ENCODE measurements at regions not wholly inside any gene's neighbourhood (a gene's known extent, or its start where the extent isn't known, plus 50 kb on each side); places are given as distances from the start of the nearest gene placed in this dataset.

DNA sequence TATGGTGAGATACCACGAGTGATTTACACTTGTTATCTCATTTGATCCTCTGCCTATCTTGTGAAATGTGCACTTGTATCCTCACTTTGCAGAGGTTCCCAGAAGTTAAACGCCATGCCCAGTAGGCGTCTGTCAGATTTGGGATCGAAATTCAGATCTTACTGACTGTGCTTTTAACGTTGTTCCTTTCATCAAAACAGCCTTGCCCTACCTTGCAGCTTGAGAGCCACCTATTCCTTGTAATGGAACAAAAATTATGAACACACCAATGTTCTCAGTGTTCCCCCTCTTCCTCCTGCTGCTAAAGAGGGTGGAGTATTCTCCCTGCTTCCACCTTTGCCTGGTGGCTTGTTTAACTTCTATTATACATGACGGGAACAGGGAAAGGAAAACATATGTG is 257.0 kb downstream of the MSX2 start:
- Histone ChIP-seq H3F3A (replicated peaks; ENCODE audit: insufficient read depth) (no peaks in the 10 kb centered on the region), H3K9me2 (no peaks in the 10 kb centered on the region), H3K4me3 (ENCODE audit: low read depth in 2 of 2, low read length in 1 of 2) (no peak overlapping the region), H3K4me2 (no peak overlapping the region), H4K20me1 (ENCODE audit: insufficient read depth) (no peaks in the 10 kb centered on the region), H3K9me3 (no peaks in the 10 kb centered on the region), H3K9ac (no peak overlapping the region), H2AFZ (ENCODE audit: low read depth) (no peak overlapping the region), H3K36me3 (replicated peaks in 1 of 2; ENCODE audit: control insufficient read depth in 1 of 2, insufficient read depth in 2 of 2, low read length in 1 of 2) (no peaks in the 10 kb centered on the region), H3K79me2 (ENCODE audit: insufficient read depth) (no peaks in the 10 kb centered on the region), H3K27ac (ENCODE audit: low read depth in 2 of 2, low read length in 1 of 2) (no peak overlapping the region), H3K4me1 (ENCODE audit: control insufficient read depth in 1 of 2, insufficient read depth in 2 of 2, low read depth in 1 of 2, low read length in 1 of 2) (no peaks in the 10 kb centered on the region), H3K27me3 (ENCODE audit: insufficient read depth) (no peaks in the 10 kb centered on the region)
- 5% methylated on average over 6 of the region's 6 CpGs for WGBS (ENCODE audit: low lambda C conversion rate)
- ChIA-PET POLR2A (no interaction called here), CTCF (interaction anchor here (0.7 kb wide), 1 partner anchor 463 kb away, joined by 3 read pairs; the partner anchor contains the start of gene DRD1)
- DNase-seq, result no peak
- TF ChIP-seq, protein P1, sequence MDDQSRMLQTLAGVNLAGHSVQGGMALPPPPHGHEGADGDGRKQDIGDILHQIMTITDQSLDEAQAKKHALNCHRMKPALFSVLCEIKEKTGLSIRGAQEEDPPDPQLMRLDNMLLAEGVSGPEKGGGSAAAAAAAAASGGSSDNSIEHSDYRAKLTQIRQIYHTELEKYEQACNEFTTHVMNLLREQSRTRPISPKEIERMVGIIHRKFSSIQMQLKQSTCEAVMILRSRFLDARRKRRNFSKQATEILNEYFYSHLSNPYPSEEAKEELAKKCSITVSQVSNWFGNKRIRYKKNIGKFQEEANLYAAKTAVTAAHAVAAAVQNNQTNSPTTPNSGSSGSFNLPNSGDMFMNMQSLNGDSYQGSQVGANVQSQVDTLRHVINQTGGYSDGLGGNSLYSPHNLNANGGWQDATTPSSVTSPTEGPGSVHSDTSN (IDR thresholded peaks at IDR 0.05), result no peak
- TF ChIP-seq TCF12 (IDR thresholded peaks at IDR 0.05) (no peak), RCOR1 (IDR thresholded peaks at IDR 0.05; ENCODE audit: low read length) (no peak), RAD21 (IDR thresholded peaks at IDR 0.05; ENCODE audit: low read length) (no peak)

DNA sequence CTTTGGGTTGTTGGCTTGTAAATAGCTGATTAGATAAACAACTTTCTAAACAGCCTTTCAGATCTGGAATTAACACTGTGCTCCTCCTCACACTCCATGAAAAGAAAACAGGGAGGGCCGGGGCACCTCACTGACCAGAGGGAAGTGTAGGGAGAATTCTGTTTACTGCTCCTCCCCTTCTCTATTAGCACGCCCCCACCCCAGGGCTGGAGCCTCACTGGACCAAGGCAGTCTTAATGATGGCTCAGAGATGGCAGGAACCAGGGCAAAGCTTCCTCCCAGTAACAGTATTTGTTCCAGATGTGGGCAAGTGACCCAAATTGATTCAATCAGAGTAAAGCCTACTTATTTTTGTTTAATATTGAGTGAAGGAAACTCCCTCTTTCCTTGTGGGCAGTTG is 256.6 kb downstream of the MSX2 start:
- POLR2A ChIA-PET, result no interaction called here
- Histone ChIP-seq H3K4me3 (ENCODE audit: low read depth in 2 of 2, low read length in 1 of 2) (no peak overlapping the region), H3K9me3 (no peaks in the 10 kb centered on the region), H3K36me3 (replicated peaks in 1 of 2; ENCODE audit: control insufficient read depth in 1 of 2, insufficient read depth in 2 of 2, low read length in 1 of 2) (no peaks in the 10 kb centered on the region), H3F3A (replicated peaks; ENCODE audit: insufficient read depth) (no peaks in the 10 kb centered on the region), H3K27ac (ENCODE audit: low read depth in 2 of 2, low read length in 1 of 2) (no peak overlapping the region), H3K27me3 (ENCODE audit: insufficient read depth) (no peaks in the 10 kb centered on the region), H3K4me2 (no peak overlapping the region), H3K4me1 (ENCODE audit: control insufficient read depth in 1 of 2, insufficient read depth in 2 of 2, low read depth in 1 of 2, low read length in 1 of 2) (no peaks in the 10 kb centered on the region), H2AFZ (ENCODE audit: low read depth) (no peak overlapping the region), H3K79me2 (ENCODE audit: insufficient read depth) (no peaks in the 10 kb centered on the region), H3K9ac (no peak overlapping the region), H4K20me1 (ENCODE audit: insufficient read depth) (no peaks in the 10 kb centered on the region), H3K9me2 (no peaks in the 10 kb centered on the region)
- CTCF ChIA-PET, result interaction anchor here (0.7 kb wide), 1 partner anchor 463 kb away, joined by 3 read pairs; the partner anchor contains the start of gene DRD1
- TF ChIP-seq NFIC (IDR thresholded peaks at IDR 0.05; ENCODE audit: borderline replicate concordance), result no peak
- no peak for TF ChIP-seq RFX5 (IDR thresholded peaks at IDR 0.05; ENCODE audit: low read length)
- WGBS (ENCODE audit: low lambda C conversion rate), result 5% methylated on average over 2 of the region's 2 CpGs
- DNase-seq, result peak; percentile 12

DNA sequence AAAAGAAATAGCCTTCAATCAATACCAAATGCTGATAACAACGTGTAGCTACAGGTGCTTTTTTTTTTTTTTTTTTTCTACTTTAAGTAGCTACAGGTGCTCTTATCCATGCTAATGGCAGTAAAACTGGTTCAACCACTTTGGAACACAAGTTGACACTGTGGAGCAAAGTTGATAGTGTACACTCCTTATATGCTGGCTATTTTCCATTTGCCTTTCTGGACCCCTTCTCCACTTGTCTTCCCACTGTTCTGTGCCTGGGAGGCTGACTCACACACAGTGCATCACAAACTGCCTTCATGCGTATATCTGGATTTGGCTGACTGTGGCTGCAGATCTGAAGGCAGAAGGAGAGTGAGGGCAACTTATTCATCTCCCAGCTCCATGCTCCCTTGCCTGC is 247.9 kb downstream of the MSX2 start:
- no peak for DNase-seq
- TF ChIP-seq SMC3 (IDR thresholded peaks at IDR 0.05; ENCODE audit: low read depth, low read length) (no peak), RCOR1 (IDR thresholded peaks at IDR 0.05; ENCODE audit: low read length) (no peak), SIN3A (IDR thresholded peaks at IDR 0.05; ENCODE audit: borderline replicate concordance, low read depth, low read length) (no peak), FOSL2 (IDR thresholded peaks at IDR 0.05; ENCODE audit: borderline replicate concordance, low read depth) (no peak), GABPA (IDR thresholded peaks at IDR 0.05; ENCODE audit: low read depth) (no peak), NRF1 (IDR thresholded peaks at IDR 0.05; ENCODE audit: low read depth, low read length) (no peak), EZH2phosphoT487 (IDR thresholded peaks at IDR 0.05; ENCODE audit: borderline replicate concordance, low read depth) (no peak), EP300 (IDR thresholded peaks at IDR 0.05; ENCODE audit: borderline replicate concordance in 1 of 2, low read depth in 1 of 2, low read length in 1 of 2) (no peak), RAD21 (IDR thresholded peaks at IDR 0.05; ENCODE audit: low read length) (no peak), POLR2AphosphoS5 (IDR thresholded peaks at IDR 0.05; ENCODE audit: low read depth, low read length) (no peak), MXI1 (IDR thresholded peaks at IDR 0.05; ENCODE audit: low read depth, low read length) (no peak)
- TF ChIP-seq, protein P2, sequence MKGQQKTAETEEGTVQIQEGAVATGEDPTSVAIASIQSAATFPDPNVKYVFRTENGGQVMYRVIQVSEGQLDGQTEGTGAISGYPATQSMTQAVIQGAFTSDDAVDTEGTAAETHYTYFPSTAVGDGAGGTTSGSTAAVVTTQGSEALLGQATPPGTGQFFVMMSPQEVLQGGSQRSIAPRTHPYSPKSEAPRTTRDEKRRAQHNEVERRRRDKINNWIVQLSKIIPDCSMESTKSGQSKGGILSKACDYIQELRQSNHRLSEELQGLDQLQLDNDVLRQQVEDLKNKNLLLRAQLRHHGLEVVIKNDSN (IDR thresholded peaks at IDR 0.05; ENCODE audit: borderline replicate concordance, low read depth), result no peak
- TF ChIP-seq, protein P3, sequence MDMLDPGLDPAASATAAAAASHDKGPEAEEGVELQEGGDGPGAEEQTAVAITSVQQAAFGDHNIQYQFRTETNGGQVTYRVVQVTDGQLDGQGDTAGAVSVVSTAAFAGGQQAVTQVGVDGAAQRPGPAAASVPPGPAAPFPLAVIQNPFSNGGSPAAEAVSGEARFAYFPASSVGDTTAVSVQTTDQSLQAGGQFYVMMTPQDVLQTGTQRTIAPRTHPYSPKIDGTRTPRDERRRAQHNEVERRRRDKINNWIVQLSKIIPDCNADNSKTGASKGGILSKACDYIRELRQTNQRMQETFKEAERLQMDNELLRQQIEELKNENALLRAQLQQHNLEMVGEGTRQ (IDR thresholded peaks at IDR 0.05; ENCODE audit: borderline replicate concordance, low read depth, low read length), result no peak
- TF ChIP-seq, protein P4, sequence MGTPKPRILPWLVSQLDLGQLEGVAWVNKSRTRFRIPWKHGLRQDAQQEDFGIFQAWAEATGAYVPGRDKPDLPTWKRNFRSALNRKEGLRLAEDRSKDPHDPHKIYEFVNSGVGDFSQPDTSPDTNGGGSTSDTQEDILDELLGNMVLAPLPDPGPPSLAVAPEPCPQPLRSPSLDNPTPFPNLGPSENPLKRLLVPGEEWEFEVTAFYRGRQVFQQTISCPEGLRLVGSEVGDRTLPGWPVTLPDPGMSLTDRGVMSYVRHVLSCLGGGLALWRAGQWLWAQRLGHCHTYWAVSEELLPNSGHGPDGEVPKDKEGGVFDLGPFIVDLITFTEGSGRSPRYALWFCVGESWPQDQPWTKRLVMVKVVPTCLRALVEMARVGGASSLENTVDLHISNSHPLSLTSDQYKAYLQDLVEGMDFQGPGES (IDR thresholded peaks at IDR 0.05; ENCODE audit: low read depth, low read length), result no peak
- TF ChIP-seq, protein P5, sequence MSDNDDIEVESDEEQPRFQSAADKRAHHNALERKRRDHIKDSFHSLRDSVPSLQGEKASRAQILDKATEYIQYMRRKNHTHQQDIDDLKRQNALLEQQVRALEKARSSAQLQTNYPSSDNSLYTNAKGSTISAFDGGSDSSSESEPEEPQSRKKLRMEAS (IDR thresholded peaks at IDR 0.05; ENCODE audit: low read depth), result no peak
- H3K9ac ChIP-seq, result no peak overlapping the region
- H2AFZ ChIP-seq (ENCODE audit: low read depth), result no peak overlapping the region
- ChIA-PET CTCF (no interaction called here), POLR2A (no interaction called here)
- H3K9me3 ChIP-seq, result no peaks in the 10 kb centered on the region
- no peaks in the 10 kb centered on the region for H3K36me3 ChIP-seq (replicated peaks in 1 of 2; ENCODE audit: control insufficient read depth in 1 of 2, insufficient read depth in 2 of 2, low read length in 1 of 2)
- no peaks in the 10 kb centered on the region for H3K9me2 ChIP-seq
- 25% methylated on average over 2 of the region's 2 CpGs for WGBS (ENCODE audit: low lambda C conversion rate)
- no peaks in the 10 kb centered on the region for H4K20me1 ChIP-seq (ENCODE audit: insufficient read depth)
- H3K4me2 ChIP-seq, result no peak overlapping the region
- no peak overlapping the region for H3K27ac ChIP-seq (ENCODE audit: low read depth in 2 of 2, low read length in 1 of 2)
- no peak overlapping the region for H3K4me3 ChIP-seq (ENCODE audit: low read depth in 2 of 2, low read length in 1 of 2)
- no peaks in the 10 kb centered on the region for H3F3A ChIP-seq (replicated peaks; ENCODE audit: insufficient read depth)
- no peaks in the 10 kb centered on the region for H3K27me3 ChIP-seq (ENCODE audit: insufficient read depth)
- no peaks in the 10 kb centered on the region for H3K4me1 ChIP-seq (ENCODE audit: control insufficient read depth in 1 of 2, insufficient read depth in 2 of 2, low read depth in 1 of 2, low read length in 1 of 2)
- H3K79me2 ChIP-seq (ENCODE audit: insufficient read depth), result no peaks in the 10 kb centered on the region

All from SK-N-SH (cell line).